ENCODE measurements at regions not wholly inside any gene's neighbourhood (a gene's known extent, or its start where the extent isn't known, plus 50 kb on each side); places are given as distances from the start of the nearest gene placed in this dataset.

DNA sequence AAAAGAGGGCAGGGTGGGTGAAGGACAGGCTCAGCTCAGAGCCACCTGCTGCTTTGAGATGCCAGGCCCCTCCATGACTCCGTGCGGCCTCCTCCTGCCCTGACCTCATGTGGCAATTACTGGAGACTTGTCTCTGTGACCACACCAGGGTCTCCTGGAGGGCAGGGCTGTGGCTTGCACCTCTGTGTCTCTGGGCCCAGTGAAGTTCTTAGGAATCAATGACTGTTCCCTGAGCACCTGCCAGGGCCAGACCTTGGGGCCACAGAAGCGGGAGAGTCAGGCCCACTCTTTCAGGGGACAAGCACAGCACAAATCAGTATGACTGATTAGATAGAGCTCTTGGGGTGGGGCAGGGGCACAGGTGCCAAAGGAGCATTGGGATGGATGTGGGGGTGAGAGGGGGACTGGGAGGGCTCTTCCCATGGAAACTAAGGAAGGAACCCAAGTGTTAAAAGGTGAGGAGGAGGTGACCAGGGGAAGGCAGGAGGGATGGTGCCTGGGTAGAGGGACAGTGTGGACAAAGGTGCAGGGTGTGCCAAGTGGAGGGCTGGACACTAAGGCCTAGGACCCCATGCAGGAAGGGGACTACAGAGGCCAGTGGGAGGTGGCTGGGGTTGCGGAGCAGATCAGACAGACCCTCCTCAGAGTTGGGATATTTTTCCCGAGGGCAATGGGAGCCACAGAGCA lies 77.3 kb upstream of the SHISAL1 start:
- Mint-ChIP-seq H3K4me3 (no peak overlapping the region), H3K27me3 (peaks cover 8% of the 10 kb centered on the region), H3K4me1 (ENCODE audit: low read depth) (no peaks in the 10 kb centered on the region), H3K36me3 (ENCODE audit: low read depth) (no peaks in the 10 kb centered on the region), H3K27ac (no peak overlapping the region), H3K9me3 (no peaks in the 10 kb centered on the region)
- DNase-seq, result no peak

DNA sequence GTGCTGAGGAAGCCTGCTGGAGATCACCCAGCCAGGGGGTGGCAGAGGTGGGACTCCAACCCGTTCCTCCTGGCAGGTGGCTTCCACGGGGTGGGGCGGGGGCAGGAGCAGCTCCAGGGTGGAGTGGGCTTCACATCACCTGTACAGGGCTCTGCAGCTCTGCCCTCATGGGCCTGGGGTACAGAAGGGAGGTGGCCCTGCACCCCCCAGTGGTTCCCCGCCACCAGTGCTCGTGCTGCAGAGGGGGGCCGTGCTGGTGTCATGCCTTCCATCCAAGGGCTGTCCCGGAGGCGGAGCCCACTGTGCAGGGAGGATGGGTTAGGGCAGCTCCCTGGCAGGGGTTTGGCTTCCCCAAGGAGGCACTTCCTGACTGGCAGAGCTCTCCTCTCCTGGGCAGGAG lies 76.4 kb upstream of the SHISAL1 start:
- H3K36me3 Mint-ChIP-seq (ENCODE audit: low read depth), result no peaks in the 10 kb centered on the region
- DNase-seq, result no peak
- H3K9me3 Mint-ChIP-seq, result no peaks in the 10 kb centered on the region
- H3K27ac Mint-ChIP-seq, result no peak overlapping the region
- peaks cover 8% of the 10 kb centered on the region for H3K27me3 Mint-ChIP-seq
- H3K4me1 Mint-ChIP-seq (ENCODE audit: low read depth), result no peaks in the 10 kb centered on the region
- H3K4me3 Mint-ChIP-seq, result no peak overlapping the region

DNA sequence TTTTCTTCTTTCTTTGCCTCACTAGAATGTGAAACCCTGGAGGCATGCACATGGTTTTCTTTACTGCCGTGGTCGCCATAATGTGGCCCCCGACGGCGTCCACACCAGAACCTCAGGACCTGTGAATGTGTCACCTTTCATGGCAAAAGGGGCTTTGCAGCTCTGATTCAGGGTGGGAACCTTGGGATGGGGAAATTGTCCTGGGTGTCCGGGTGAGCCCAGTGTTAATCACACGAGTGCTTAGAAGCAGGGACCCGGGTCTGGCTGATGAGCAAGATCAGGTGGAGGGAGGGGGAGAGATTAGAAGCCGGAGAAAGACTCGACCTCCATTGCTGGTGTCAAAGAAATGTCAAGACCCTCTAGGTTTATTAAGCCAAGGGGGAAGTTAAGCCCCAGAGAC lies 74.7 kb upstream of the SHISAL1 start:
- DNase-seq, result no peak
- H3K27me3 Mint-ChIP-seq, result peaks cover 15% of the 10 kb centered on the region
- H3K9me3 Mint-ChIP-seq, result no peaks in the 10 kb centered on the region
- H3K36me3 Mint-ChIP-seq (ENCODE audit: low read depth), result no peaks in the 10 kb centered on the region
- H3K4me1 Mint-ChIP-seq (ENCODE audit: low read depth), result no peaks in the 10 kb centered on the region
- H3K4me3 Mint-ChIP-seq, result no peak overlapping the region
- H3K27ac Mint-ChIP-seq, result no peak overlapping the region

DNA sequence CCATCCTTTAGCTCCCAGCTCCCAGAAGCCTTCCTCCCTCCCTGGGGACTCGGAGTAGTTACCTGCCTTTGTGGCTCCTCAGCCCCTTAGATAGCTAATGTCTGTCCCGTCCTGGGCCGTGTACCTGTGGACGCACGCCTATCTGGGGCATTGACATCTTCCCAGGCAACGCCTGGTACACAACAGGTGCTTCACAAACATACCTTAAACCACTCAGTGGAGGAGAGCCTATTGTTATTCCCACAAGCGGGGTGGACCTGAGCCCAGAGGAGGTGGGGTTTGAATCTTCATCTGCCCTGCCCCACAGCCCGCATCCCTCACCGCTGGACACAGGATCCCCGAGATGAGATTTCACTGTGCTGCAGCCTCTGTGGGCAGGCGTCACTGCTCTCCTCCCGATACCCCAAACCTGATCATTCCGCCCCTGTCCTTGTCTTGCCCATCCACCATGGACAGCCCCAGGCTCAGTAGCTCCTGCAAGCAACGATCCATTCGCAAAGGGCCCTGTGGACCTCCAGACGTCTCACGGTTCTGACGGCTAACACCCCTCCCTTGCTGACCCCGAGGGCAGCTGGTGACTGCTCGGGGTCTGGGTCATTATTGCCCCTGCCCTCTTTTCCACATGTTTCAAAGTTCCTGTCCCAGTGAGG lies 73.8 kb upstream of the SHISAL1 start:
- Mint-ChIP-seq H3K27ac (no peak overlapping the region), H3K9me3 (no peaks in the 10 kb centered on the region), H3K27me3 (peaks cover 16% of the 10 kb centered on the region), H3K4me1 (ENCODE audit: low read depth) (no peaks in the 10 kb centered on the region), H3K4me3 (no peak overlapping the region), H3K36me3 (ENCODE audit: low read depth) (no peaks in the 10 kb centered on the region)
- DNase-seq, result no peak

DNA sequence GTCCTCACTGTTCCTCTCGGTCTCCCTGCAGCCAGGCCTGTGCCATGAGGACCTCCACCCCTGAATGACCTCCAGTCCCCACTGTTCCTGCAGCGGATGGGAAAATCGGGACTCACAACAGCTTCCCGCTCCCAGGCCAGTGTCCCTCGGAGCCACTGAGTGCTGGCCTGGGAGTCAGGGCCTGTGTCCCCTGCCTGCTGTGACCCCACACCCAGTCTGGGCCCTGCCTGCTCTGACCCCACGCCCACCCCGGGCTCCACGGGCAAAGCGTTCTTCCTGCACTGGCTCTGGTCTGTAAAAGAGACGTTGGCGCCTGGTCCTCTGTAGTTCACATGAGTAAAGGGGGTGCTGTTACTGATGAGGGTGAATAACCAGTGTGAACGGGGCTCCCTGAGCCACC lies 73.0 kb upstream of the SHISAL1 start:
- Mint-ChIP-seq H3K27me3 (peaks cover 16% of the 10 kb centered on the region), H3K9me3 (no peaks in the 10 kb centered on the region), H3K27ac (no peak overlapping the region), H3K4me3 (no peak overlapping the region), H3K4me1 (ENCODE audit: low read depth) (no peaks in the 10 kb centered on the region), H3K36me3 (ENCODE audit: low read depth) (no peaks in the 10 kb centered on the region)
- DNase-seq, result no peak

DNA sequence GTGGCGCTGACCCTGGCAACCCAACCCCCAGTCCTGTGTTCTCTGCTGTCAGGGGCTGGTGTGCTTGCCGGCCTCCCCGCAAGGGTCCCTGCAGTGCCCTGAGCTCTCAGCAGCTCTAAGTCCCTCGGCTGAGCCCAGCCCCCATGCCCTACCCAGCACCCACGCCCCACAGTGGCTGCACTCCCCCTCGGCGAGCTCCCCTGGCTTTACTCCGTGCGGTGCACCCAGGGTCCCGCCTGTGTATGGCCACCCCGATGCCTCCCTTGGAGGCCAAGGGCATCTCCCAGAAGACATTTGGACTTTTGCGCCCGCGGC lies 72.5 kb upstream of the SHISAL1 start:
- Mint-ChIP-seq H3K36me3 (ENCODE audit: low read depth) (no peaks in the 10 kb centered on the region), H3K27ac (no peak overlapping the region), H3K27me3 (peaks cover 16% of the 10 kb centered on the region), H3K4me3 (no peak overlapping the region), H3K9me3 (no peaks in the 10 kb centered on the region), H3K4me1 (ENCODE audit: low read depth) (no peaks in the 10 kb centered on the region)
- DNase-seq, result no peak

DNA sequence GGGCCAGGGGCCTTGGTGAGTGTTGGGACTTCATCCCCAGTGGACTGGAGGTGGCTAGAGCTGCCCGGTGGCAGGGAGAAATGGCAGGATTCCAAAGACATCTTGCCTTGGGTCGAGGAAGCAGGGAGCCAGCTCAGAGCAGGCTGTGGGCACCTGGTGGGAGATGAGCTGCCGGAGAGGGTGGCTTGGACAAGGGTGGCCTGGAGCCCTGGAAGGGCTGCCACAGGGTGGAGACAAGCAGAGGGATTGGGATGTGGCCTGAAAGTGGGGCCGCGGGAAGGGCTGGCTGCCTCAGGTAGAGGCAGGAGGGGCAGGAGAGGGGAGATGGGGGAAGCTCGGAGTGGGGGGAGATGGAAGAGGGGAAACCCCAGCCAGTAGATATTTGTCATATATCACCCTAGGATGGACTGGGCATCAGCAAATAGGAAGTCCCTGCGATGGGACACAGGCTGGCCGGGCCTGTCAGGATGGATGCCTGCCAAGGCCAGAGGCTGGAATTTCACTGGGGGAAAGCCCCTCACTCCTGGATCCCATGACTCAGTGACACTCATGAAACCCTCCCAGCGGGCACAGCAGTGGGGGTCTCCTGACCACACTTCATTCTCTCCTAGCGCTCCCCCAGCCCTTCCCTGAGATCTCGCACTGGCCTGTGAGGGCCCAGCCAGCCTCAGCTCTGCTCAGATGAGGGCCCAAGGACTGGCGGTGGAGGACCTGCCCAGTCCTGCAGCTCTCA lies 72.0 kb upstream of the SHISAL1 start:
- Mint-ChIP-seq H3K4me3 (no peak overlapping the region), H3K27ac (no peak overlapping the region), H3K36me3 (ENCODE audit: low read depth) (no peaks in the 10 kb centered on the region), H3K9me3 (no peaks in the 10 kb centered on the region), H3K4me1 (ENCODE audit: low read depth) (no peaks in the 10 kb centered on the region), H3K27me3 (peaks cover 16% of the 10 kb centered on the region)
- DNase-seq, result no peak

DNA sequence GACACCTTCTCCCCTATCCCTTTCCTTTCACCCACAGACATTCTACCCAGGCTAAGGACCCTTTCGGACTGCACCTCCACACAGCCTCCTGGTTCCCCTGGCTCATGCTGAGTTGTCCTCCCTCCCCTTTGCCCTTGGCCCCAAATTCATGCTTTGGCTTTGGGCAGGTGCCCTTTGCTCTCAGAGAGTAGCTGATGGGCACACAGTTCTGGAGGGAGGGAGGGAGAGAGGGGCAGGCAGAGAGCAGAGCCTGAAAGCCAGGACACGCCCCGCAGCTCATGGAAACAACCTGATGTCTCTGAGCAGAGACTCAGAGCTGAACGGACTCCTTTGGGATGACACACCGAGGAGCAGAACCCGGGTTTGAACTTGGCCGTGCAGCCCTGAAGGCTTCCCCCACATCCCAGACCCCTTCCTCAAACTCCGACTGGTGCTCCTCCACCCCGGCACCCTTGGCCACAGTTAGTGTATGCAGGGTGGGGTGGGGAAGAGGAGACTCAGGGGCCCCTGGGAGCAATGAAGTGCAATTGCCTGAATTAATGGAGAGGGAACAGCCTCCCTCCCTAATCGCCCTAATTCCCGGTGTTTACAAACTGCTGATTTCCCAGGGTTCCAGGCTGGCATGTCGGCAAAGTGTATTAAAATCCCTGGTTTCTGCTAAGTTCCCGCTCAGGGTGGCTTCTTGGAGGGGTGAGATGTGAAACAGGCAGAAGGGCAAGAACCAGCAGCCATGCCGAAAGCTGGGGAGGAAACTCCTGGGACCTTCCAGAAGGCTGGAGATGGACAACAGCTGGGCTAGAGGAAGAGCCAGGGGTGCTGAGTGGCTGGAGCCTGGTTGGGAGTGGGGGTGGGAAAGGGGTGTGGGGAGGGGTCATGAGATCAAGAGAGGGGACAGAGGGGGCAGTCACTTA lies 71.2 kb upstream of the SHISAL1 start:
- Mint-ChIP-seq H3K27ac (no peak overlapping the region), H3K36me3 (ENCODE audit: low read depth) (no peaks in the 10 kb centered on the region), H3K4me1 (ENCODE audit: low read depth) (no peaks in the 10 kb centered on the region), H3K27me3 (peaks cover 15% of the 10 kb centered on the region), H3K4me3 (no peak overlapping the region), H3K9me3 (no peaks in the 10 kb centered on the region)
- no peak for DNase-seq

DNA sequence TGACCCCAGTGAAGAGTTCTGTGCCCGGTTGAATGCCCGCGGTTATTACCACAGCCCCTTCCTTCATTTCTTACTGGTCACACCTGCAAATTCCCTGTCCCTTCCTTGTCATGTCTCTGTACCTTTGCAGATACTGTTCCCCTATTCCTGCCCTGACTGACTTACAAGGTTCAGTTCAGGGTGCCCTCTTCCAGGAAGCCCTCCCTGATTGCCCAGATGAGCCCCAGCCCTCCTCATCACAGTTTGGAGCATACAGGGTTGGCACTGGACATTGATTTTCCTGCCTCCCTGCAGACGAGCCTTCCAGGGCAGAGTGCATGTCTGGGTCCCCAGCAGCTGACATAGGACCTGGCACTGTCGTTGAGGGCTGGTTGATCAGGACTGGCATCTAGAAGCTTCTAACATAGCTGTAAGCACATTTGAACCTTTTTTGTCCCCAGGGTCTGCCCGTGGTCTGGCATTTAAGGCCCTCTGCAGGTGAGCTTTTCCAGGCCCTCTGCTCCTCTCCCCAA lies 70.4 kb upstream of the SHISAL1 start:
- no peak for DNase-seq
- Mint-ChIP-seq H3K36me3 (ENCODE audit: low read depth) (no peaks in the 10 kb centered on the region), H3K27ac (no peak overlapping the region), H3K9me3 (no peaks in the 10 kb centered on the region), H3K4me3 (no peak overlapping the region), H3K27me3 (peaks cover 8% of the 10 kb centered on the region), H3K4me1 (ENCODE audit: low read depth) (no peaks in the 10 kb centered on the region)

DNA sequence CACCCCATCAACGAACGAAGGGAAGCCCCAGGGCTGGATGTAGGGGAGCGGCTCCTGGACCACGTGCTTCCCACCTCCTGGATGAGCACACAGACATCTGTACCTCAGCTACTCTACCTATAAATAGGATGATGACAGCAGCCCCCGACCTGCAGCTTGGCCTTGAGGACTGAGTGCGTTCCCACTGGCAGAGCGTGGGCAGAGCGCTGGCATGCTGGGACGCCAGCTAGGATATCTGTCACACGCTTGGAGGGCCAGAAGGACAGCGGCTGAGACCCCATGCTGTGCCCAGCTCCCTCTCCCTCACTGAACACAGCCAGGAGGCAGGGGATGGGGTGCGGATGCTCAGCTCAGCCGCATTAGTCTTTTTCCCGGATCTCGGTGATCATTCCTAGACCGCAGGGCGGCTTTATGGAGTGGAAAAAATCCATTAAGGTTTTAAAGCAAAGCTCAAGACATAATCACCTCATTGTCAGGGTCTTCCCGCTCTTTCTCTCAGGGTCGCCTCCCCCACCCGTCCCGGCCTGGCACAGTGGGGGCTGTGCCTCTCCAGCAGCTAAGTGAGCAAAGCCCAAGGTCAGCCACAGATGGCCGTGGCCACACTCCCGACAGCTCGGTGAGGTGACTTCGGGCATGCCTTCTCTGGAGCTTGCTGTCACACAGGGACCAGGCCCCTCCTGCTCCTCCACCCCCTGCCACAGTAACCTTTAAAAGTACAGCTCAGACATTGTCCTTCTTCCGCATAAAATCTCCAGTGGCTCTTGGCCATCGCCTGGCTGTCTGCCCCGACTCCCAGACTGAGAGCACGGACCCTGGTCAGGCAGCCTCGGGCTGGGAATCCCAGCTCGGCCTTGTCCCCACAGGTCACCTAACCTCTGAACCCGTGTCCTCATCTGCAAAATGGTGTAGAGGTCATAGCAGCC lies 69.6 kb upstream of the SHISAL1 start:
- Mint-ChIP-seq H3K9me3 (no peaks in the 10 kb centered on the region), H3K4me3 (no peak overlapping the region), H3K36me3 (ENCODE audit: low read depth) (no peaks in the 10 kb centered on the region), H3K4me1 (ENCODE audit: low read depth) (no peaks in the 10 kb centered on the region), H3K27me3 (peaks cover 7% of the 10 kb centered on the region), H3K27ac (no peak overlapping the region)
- no peak for DNase-seq

DNA sequence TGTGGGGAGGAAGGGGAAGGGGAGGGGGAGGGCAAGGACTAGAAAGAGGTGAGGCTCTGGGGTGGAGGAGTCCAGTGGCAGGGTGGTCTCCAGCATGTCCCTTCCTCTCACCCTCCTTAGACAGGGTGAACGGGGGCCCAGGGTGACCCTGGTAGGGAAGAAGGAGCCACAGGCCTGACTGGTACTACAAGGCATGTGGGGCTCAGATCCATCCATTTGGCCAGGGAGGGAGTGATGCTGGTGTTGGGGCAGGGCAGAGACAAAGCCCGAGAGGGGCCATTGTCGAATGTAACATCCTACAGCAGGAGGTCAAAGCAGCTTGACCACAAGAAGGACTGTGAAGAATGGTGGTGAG lies 69.0 kb upstream of the SHISAL1 start:
- H3K36me3 Mint-ChIP-seq (ENCODE audit: low read depth), result no peaks in the 10 kb centered on the region
- DNase-seq, result no peak
- peaks cover 7% of the 10 kb centered on the region for H3K27me3 Mint-ChIP-seq
- H3K4me3 Mint-ChIP-seq, result no peak overlapping the region
- no peaks in the 10 kb centered on the region for H3K9me3 Mint-ChIP-seq
- no peak overlapping the region for H3K27ac Mint-ChIP-seq
- H3K4me1 Mint-ChIP-seq (ENCODE audit: low read depth), result no peaks in the 10 kb centered on the region

DNA sequence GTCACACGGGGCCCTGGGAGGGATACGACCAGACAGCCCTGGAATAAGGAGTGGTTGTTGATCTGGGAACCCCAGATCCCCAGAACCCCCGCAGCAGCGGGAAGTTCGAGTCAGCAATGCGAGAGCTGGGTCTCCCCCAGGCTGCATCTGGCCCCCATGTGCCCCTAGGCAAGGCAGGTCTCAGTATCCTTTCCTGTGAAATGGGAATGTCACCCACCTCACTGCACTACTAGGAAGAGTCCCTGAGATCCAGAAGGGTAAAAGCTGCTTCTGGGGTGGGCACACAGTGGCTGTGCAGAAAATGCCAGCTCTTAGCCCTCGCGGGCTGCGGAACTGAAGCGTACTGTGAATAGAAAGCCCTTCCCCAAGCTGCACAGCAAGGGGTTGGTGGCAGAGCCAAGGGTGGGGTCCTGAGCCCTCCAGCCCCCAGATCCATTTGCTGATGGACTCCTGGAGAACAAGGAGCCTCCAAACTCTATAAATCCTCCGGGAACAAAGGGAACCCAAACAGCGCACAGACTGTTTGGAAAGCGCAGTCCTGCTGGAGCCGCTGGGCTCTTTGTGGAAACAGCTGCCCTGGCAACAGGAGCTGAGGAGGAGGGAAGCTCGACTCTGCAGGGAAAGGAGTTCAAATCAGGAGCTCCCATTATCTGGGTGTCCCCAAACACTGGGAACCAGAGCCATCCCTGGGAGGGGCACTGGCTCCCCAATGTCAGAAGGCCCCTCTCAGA lies 68.2 kb upstream of the SHISAL1 start:
- H3K27ac Mint-ChIP-seq, result no peak overlapping the region
- peaks cover 7% of the 10 kb centered on the region for H3K27me3 Mint-ChIP-seq
- H3K9me3 Mint-ChIP-seq, result no peaks in the 10 kb centered on the region
- no peaks in the 10 kb centered on the region for H3K36me3 Mint-ChIP-seq (ENCODE audit: low read depth)
- DNase-seq, result no peak
- no peaks in the 10 kb centered on the region for H3K4me1 Mint-ChIP-seq (ENCODE audit: low read depth)
- no peak overlapping the region for H3K4me3 Mint-ChIP-seq
